NCI-H510A (cell line): ENCODE measurements at regions not wholly inside any gene's neighbourhood (a gene's known extent, or its start where the extent isn't known, plus 50 kb on each side); places are given as distances from the start of the nearest gene placed in this dataset.
A peak's percentile ranks its signal among the peaks of the same experiment; 100 is the strongest.

Experiments
- DNase-seq: peaks from one replicate; lab custom pipeline; 2025; lab: John Stamatoyannopoulos, UW

DNA sequence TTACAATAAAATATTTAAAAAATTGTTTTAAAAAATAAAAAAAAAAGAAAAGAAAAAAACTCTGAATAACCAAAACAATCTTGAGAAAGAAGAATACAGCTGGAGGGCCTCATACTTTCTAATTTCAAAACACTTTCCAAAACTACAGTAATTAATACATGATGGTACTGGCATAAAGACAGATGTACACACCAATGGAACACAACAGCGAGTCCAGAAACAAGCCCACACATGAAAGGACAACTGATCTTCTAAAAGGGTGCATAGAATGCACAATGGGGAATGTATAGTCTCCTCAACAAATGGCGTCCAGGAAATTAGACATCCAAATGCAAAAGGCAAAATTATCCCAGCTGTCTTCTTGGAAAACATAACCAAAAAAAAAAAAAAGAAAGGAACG, 99.6 kb downstream of the LURAP1L start:
- no peak for DNase-seq

DNA sequence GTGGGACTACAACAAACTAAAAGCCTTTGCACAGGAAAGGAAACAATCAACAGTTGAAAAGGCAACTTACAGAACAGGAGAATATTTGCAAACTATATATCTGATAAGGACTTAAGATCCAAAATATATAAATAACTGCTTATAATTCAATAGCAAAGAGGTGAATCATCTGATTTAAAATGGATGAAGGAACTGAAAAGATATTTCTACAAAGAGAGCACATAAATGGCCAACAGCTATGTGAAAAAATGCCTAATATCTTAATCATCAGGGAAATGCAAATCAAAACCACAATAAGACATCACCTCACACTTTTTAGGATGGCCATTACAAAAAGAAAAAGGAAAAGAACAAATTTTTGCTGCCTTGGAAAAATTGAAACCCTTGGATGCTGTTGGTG, 100.4 kb downstream of the LURAP1L start:
- DNase-seq: no peak

DNA sequence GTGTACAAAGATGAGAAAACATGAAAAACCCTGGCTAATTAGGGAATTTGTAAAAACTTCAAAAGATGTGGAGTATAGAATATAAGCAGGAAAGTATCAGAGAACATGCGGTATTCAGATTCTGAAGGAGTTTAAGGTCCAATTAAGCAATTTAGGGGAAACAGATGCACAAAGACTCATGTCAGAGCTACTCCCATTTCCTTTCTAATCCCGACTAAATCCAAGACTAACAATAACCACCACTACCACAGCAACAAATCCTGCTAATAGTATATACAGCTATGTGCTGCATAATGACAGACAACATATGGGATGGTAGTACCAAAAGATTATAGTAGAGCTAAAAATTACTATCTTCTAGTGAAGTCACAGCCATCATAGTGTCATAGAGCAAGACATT, 102.1 kb downstream of the LURAP1L start:
- DNase-seq: no peak

DNA sequence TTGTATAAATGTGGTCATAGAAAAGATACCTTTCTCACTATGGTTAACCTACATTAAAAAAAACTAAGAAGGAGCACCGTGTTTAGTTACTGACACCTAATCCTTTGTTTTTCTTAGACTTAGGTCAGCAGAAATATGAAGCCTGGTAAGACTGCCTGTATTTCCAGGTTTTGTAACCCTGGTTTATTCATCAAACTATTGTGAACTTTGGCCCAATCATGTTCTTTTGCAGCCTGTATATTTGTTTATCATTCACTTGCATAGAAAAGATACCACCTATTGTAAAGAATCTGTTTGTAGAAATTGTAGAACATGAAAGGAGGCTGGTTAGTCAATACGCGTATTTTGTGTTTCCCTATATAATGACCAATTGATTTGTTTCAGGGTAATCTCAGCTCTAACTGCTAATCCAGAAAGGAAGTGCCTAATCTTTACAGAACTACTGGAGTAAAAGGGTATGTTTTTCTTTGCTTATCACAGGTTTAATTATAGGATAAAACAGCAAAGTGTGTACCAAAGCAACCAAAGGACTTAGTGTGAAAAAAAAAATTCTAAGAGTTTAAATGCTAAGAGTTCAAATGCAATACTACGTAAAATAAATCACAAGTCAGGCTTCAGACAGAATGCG, 103.6 kb downstream of the LURAP1L start:
- no peak for DNase-seq

DNA sequence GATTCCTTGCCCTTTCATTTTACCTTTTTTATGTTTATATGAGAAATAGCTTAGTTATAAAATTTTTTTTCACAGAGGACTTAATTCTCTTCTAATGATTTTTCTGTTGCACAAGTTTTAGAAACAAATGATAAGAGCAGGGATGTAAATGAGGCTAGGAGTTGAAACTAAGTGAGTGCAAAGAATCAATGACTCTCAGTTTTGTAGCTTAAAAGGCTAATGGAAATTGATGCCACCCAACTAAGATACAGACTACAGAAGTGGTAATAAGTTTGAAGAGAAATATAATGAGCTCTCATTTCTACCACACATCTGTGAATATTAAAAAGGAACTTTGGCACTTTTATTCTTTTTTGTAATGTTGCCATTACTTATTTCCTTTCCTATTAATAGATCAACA, 105.1 kb downstream of the LURAP1L start:
- DNase-seq: no peak

DNA sequence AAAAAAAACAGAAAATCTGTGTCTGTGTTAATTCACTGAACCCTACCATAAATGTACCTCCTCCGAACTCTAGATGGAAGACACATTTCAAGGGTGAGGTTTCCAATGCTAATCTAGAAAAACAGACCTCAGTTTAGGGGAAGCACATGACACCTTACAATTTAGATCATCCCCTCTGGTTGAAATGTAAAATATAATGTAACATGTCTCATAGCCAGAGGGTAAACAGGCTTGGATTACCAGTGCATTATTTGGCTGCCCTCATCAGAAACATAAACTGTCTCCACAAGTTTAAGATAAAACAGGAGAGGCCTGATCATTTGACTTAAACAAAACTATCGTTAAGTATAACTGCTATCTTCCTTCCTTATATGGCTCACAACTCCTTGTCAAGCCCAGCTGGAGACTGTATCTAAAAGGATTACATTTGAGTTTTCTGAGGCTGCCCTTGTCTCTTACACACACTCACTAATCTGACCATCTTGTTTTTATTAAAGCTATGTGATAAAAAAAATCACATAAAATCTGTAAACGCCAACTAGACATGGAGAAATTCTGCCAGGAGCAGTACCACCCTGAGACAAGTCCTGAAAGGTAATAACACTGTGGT, 105.7 kb downstream of the LURAP1L start:
- DNase-seq: no peak

DNA sequence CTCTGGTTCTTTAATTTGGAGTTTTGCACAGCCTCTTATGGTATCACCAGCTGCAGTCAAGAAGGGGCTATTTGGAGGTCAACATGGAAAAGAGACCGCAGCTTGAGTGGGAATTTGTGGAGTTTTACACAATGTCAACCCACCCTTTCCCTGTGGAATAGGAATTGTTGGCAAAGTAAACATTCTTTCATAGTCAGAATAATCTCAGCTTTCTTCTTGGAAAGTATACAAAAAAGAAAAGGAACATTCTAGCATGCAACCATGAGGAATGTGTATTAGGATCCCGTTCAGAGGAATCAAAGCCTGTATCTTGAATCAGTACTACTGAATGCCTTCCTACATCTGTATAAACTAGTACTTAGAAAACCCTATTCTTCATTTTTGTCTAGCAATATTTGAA, 107.6 kb downstream of the LURAP1L start:
- no peak for DNase-seq

DNA sequence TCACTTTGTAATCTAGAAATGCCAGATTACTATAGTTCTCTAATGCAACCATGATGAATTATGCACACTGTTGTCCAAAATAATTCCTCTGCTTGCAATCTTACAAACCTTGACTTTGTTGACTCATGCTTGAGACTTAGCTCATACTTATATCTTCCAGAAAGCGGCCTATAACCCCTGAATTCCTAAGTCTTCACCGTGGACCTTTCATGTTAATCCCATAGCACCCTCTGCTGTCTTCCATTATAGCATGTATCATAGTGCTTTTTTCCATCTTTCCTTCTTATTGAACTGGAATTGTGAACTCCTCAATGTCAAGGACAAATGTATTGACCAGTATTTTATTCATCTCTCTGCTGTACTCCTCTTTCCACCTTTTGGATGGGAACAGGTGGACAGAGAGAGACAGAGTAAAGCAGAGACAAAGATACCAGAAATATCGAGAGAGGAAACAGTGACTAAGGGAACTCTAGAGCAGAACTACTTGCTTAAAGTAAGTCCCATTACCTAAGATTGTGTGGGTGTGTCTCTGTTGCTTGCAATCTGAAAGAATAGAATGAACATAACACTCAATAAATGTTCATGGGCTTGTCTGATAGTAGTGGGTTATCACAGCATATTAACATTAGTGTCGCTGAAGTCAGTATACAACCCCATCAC, 110.0 kb downstream of the LURAP1L start:
- DNase-seq: no peak

DNA sequence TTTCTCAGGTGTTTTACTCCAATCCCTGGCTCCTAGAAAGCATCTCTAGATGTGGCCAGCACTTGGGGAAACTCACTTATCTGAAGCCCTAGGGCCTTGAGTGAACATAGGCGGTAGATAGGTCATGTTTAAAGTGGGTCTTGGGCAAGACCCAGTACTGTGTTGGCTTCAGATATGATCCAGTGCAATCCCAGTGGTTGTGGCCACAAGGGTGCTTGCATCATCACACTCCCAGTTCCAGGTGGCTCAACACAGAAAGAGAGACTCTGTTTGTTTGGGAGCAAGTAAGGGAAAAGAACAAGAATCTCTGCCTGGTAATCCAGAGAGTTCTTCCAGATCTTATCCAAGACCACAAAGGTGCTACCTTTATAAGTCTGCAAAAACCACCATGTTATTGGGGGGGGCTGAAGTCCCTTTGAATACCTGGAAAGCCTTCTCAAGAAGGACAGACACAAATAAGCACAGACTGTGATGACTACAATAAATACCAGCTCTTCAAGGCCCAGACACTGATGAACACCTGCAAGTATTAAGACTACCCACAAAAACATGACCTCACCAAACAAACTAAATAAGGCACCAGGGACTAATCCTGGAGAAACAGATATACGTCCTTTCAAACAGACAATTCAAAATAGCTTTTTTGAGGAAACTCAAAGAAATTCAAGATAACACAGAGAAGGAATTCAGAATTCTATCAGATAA, 114.7 kb downstream of the LURAP1L start:
- DNase-seq: no peak

DNA sequence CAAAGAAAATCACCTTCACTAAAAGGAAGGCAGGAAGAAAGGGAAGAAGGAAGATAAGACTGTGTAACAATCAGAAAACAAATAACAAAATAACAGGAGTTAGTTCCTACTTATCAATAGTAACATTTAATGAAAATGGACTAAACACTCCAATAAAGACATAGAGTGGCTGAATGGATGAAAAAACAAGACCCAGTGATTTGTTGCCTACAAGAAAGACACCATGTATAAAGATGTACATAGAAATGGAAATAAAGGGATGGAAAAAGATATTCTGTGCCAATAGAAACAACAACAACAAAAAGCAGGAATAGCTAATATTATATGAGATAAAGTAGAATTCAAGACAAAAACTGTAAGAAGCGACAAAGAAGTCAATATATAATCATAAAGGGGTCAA, 116.8 kb downstream of the LURAP1L start:
- no peak for DNase-seq

DNA sequence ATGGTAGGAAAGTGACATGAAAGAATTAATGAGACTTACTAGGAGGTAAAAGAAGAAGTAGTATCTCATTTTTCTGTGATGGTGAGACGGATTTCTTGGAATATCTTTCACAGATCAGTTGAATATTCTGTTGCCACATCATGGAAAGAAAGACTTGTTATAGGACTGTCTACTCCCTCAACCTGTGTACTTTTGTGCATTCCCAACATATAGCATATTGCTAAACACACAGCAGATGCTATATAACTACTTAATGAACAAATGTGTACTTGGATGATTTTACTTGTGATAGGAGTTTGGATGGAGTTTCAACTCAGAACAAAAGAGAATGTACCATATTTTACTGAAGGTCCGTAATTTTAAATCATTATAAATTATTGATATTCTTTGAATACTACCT, 128.5 kb downstream of the LURAP1L start:
- DNase-seq: no peak

DNA sequence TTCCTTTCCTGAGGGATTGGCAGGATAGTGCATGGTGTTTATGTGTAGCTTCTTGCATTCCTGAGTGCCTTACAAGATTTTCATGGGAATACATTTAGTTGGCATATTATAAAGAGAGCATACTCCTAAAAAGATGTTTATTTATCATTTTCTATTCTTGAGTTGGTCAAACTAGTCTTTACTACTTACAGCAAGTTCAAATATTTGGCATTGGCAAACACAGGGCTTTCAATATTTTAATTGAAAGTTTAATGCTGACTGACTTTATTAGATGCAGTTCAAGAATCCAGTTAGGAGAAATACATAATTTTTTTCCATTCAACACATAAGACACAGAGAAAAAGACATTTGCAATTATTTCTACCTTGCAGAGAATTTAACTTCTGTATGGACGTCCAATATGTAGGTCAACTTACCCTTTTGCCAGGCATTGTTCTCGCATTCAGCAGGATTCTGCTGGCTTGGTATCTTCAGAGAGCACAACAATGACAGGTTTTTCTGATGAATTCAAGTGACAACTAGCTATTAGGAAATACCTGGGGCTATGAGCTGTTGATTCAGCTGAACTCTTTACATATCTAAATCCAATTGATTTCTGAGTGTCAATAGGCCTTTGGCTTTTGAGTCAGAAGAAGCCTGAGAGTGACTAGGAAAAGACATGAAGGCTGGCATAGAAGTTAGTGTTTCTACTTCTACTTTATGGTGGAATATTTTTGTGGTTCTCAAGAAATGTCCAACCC, 129.6 kb downstream of the LURAP1L start:
- no peak for DNase-seq

DNA sequence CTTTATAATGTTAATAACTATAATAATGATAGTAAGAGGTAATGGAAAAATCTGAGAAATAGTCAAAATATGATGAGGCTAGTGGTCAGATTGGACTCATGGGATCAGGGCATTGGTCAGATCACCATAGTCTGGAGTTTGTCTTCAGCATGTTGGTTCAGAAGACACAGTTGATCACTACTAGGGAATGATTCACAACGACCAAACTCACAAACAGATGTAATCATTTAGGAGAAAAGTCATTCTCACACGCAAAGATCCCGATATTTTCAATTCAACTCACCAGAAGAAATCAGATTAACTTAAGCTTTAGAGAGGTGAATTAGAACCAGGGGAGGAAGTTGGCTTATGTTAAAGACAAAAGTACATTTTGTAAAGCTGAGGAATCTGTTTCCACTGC, 131.8 kb downstream of the LURAP1L start:
- no peak for DNase-seq

DNA sequence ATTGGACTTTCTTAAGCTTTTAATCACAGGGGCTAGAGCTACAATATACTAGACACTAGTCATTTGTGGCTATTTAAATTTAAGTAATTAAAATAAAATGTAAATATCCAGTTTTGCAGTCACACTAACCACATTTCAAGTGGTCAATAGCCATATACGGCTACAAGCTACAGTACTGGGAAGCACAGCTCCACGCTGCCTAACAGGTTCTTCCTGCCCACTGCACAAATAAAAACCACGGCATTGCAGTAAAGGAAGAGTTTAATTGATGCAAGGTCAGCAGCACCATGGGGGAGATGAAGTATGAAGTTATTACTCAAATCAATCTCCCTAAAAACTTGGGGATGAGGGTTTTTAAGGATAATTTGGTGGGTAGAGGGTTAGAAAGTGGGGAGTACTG, 134.1 kb downstream of the LURAP1L start:
- peak; percentile 39 for DNase-seq

DNA sequence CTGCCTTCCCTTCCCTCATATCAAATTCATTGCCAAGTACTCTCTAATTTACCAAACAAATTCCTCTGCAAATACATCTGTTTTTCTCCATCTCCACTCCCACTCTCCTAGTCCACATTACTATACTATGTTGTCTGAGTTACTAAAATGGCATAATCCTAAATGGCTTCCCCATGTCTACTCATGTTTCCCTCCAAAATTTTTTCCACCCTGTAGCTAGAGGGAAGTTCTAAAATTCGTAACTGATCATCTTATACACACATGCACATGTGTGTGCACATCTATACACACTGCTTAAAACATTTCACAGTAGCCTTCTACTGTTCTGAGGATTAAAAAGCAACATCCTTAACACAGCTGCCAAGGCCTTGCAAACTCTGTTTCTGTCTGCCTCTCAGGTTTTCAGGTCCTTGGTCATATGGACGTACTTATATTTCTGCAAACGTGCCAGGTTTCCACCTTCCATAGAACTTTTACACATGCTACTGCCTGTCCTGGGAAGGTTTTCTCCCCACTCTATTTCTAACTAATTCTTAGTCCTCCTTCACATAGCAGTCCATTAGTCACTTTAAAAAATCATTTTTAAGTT, 140.6 kb downstream of the LURAP1L start:
- no peak for DNase-seq

DNA sequence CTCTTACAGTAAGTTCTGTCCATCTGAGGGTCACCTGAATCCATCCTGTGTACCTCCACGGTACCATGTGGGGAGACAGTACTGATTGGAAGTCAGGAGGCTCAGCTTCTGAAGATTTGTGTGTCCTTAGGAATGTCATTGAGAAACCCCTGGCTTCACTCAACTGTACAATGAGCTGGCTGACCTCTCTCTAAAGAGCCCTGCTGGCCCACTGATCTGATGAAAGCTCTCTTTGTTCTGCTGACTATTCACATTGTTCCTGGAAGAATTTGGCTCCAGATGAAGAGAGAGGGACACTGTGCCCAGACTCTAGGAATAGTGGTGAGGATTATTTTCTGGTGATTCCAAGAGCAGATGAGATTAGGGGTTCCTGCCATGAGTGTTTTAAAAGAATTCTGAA, 141.2 kb downstream of the LURAP1L start:
- no peak for DNase-seq

DNA sequence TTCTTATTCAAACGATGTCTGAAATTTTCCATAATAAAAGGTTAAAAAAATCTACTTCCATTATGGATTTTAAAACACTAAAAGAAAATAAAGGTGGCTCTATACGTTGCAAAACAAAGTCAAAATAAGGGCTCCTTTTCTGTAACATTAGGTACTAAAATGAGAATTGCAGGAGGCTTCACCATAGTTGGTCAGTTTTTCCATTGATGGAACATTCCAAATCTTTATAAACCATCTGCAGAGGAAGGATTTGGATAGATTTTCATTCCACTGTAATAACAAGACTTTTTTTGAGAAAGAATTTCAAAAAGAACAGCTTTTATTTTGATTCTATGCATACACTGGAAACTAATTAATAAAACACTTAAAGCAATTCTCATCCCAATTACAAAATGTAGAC, 145.6 kb downstream of the LURAP1L start:
- DNase-seq: no peak

DNA sequence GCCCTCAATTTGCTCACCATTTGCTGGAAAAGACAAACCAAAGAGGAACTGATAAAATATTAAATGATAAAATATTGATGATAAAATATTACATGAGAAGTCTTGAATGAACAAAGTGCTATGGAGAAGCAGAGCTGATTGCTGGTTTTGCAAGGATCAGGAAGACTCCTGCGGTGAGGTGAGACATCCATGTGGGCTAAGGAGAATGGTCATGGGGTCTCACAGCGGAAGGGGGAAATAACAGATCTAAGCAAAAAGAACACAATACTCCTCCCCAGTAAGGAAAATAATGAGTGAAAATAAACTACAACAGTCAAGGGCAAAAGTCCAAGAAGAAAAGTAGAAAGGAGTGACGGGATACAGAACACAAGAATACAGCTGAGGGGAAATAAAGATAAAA, 146.8 kb downstream of the LURAP1L start:
- DNase-seq: no peak

DNA sequence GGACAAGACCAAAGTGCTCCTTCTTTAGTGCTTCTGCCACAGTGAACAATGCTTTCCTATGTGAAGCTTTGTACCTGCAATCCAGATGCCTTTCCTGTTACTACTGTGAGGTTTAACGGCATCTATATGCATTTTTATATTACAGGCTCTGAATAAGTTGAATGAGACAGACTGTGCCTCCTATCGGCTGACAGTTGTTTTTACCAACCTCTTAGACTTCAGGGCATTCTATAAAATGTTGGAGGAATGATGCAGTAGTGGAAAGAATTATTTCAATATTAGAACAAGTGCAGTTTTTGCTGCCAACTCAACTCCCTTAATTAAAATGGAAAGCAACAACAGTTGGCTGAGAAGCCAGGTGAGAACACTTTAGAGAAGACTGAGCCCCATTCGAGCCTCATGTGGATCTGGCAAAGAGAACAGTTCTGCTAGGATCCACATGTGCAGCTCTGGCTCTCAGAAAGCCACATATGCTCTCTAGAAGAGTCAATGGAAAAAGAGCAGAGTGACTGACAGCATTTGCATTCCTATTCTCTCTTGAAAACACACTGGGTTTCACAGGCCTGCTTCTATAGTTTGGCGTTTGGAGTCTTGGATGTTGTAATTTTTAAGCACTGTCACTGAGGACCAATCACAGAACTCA, 147.5 kb downstream of the LURAP1L start:
- DNase-seq: no peak

DNA sequence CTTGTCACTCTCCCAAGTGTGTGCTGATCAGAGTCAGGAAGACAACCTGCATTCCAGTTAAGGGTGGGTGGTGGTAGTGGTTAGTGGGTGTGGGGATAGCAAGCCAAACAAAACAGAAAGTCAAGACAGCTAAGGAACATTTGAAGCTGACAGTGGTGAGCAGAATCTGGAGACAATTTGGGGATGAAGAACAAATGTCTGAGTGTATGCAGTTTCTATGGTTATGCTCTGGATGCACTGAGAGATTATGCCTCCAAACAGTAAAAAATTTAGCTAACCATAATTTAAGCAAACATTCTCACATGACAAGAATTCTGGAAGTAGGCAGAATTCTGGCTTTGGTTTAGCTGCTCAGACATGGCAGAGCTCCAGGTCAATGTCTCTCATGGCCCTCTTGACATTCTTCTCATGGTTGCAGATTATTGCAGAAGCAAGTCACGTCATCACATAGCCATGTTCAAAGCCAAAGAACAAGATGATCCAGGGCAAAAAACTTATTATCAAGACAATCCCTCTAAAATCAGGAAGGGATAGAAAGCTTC, 148.7 kb downstream of the LURAP1L start:
- no peak for DNase-seq

DNA sequence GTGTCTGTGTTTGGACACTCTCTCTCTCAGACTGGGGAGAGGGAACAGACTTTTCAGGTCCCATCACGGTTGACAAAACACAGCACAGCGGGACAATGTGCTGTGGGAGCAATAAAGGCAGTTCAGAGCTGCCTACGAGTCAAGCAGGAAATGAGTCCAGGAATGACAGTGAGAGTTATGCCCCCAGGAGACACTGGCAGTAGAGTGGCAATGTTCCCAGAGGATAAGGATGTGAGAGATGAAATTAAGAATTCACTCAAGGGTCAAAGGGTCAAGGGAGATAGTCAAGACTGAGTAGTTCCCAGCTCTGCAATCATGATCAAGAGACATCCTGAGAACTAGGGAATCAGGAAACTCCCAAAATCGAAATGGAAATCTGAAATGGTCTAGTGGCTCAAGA, 156.1 kb downstream of the LURAP1L start:
- no peak for DNase-seq
